Left lung (tissue), 4 donors: ENCODE measurements at regions not wholly inside any gene's neighbourhood (a gene's known extent, or its start where the extent isn't known, plus 50 kb on each side); places are given as distances from the start of the nearest gene placed in this dataset.

Experiments used
- ATAC-seq: fragments of 200-7000 bp; cut with Tn5 transposase; one replicate; pipeline ENCODE4 v1.9.1; 2020; ENCODE audit warnings: moderate library complexity
- DNase-seq, 4 donors: peaks; one replicate each; pipeline ENCODE4 v3.0.0-alpha.2; 2013 to 2020
- H3K27ac ChIP-seq, 2 donors: fragments of 200-600 bp; sonication (generic) in 1 of 2; one replicate each; pipeline versions ENCODE4 v1.5.0 to v1.8.0; 2020 to 2021
- H3K27me3 ChIP-seq, 2 donors: fragments of 200-600 bp; sonication (generic) in 1 of 2; one replicate each; pipeline versions ENCODE4 v1.5.0 to v1.8.0; 2020 to 2021
- H3K36me3 ChIP-seq, 2 donors: fragments of 200-600 bp; sonication (generic) in 1 of 2; one replicate each; pipeline versions ENCODE4 v1.5.0 to v1.8.0; 2020 to 2021
- H3K4me1 ChIP-seq, 2 donors: fragments of 200-600 bp; one replicate each; pipeline ENCODE4 v1.8.0; 2021
- H3K4me3 ChIP-seq, 2 donors: fragments of 200-600 bp; sonication (generic) in 1 of 2; one replicate each; pipeline versions ENCODE4 v1.5.0 to v1.8.0; 2020 to 2021; ENCODE audit warnings: mild to moderate bottlenecking in 1 of 2
- H3K9me3 ChIP-seq, 2 donors: fragments of 200-600 bp; sonication (generic) in 1 of 2; one replicate each; pipeline versions ENCODE4 v1.5.0 to v1.8.0; 2020 to 2021
- CTCF ChIP-seq, 2 donors: fragments of 200-600 bp; sonication (generic) in 1 of 2; IDR thresholded peaks; one replicate each; pipeline versions ENCODE4 v1.5.0 to v1.8.0; 2021; ENCODE audit warnings: antibody characterized with exemption in 2 of 2
- intact Hi-C, 2 donors: fragments of 100-400 bp; cut with DNase I; formaldehyde crosslinking; loops; one replicate each; pipeline versions ENCODE4 v1.11.2 to v1.14.2; 2022
- donor health status: DM: no; HTN: yes; CAD: no.
- donor health status: DM: no; HTN: no; CAD: no.

- H3K4me3 ChIP-seq, result no peak overlapping the region
- no peaks in the 10 kb centered on the region for H3K9me3 ChIP-seq
- no peaks in the 10 kb centered on the region for H3K27me3 ChIP-seq
- intact Hi-C loops, result no loop called here
- no peak overlapping the region for H3K27ac ChIP-seq
- ATAC-seq, result no peak
- TF ChIP-seq CTCF (IDR thresholded peaks at IDR 0.05), result no peak
- H3K36me3 ChIP-seq, result no peaks in the 10 kb centered on the region
- peak in 1 of 4 donors; percentile 16 for DNase-seq
- H3K4me1 ChIP-seq, result no peaks in the 10 kb centered on the region
These were observed 696.7 kb downstream of the RNF144B start for GRCh38 chr6:19083801-19084200.

- H3K27ac ChIP-seq, result no peak overlapping the region
- no peak overlapping the region for H3K4me3 ChIP-seq
- ATAC-seq (no peak), DNase-seq (no peak)
- intact Hi-C loops, result no loop called here
- H3K27me3 ChIP-seq, result no peaks in the 10 kb centered on the region
- no peaks in the 10 kb centered on the region for H3K9me3 ChIP-seq
- TF ChIP-seq CTCF (IDR thresholded peaks at IDR 0.05), result no peak
- no peaks in the 10 kb centered on the region for H3K36me3 ChIP-seq
- H3K4me1 ChIP-seq, result no peaks in the 10 kb centered on the region
These were observed 699.3 kb downstream of the RNF144B start for GRCh38 chr6:19086480-19086879.

GRCh38 chr6:19087296-19087695, 700.1 kb downstream of the RNF144B start:
- no peaks in the 10 kb centered on the region for H3K27me3 ChIP-seq
- ATAC-seq (no peak), DNase-seq (peak in 2 of 4 donors; percentile 37 to 46)
- no peaks in the 10 kb centered on the region for H3K36me3 ChIP-seq
- no peak overlapping the region for H3K4me3 ChIP-seq
- no peak overlapping the region for H3K27ac ChIP-seq
- intact Hi-C loops, result no loop called here
- H3K9me3 ChIP-seq, result no peaks in the 10 kb centered on the region
- H3K4me1 ChIP-seq, result no peaks in the 10 kb centered on the region
- TF ChIP-seq CTCF (IDR thresholded peaks at IDR 0.05), result no peak

- H3K36me3 ChIP-seq, result no peaks in the 10 kb centered on the region
- H3K9me3 ChIP-seq, result no peaks in the 10 kb centered on the region
- intact Hi-C loops, result no loop called here
- ATAC-seq (no peak), DNase-seq (no peak)
- no peak overlapping the region for H3K27ac ChIP-seq
- H3K27me3 ChIP-seq, result no peaks in the 10 kb centered on the region
- H3K4me3 ChIP-seq, result no peak overlapping the region
- H3K4me1 ChIP-seq, result no peaks in the 10 kb centered on the region
- TF ChIP-seq CTCF (IDR thresholded peaks at IDR 0.05), result no peak
These were observed 700.7 kb downstream of the RNF144B start for GRCh38 chr6:19087897-19088296.

- Histone ChIP-seq H3K4me1 (no peaks in the 10 kb centered on the region), H3K4me3 (no peak overlapping the region), H3K27me3 (no peaks in the 10 kb centered on the region), H3K9me3 (peaks cover 0 to 20% of the 10 kb centered on the region in 2 donors), H3K36me3 (no peaks in the 10 kb centered on the region), H3K27ac (no peak overlapping the region)
- intact Hi-C loops, result no loop called here
- ATAC-seq (no peak), DNase-seq (no peak)
- no peak for TF ChIP-seq CTCF (IDR thresholded peaks at IDR 0.05)
These were observed 713.6 kb downstream of the RNF144B start for GRCh38 chr6:19100752-19101151.
